SH-SY5Y (cell line): ENCODE measurements at regions not wholly inside any gene's neighbourhood (a gene's known extent, or its start where the extent isn't known, plus 50 kb on each side); places are given as distances from the start of the nearest gene placed in this dataset.

Experiments used
- GATA2 ChIP-seq: IDR thresholded peaks from 2 replicates; pipeline ENCODE4 v1.6.1; 2011; ENCODE audit warnings: mild to moderate bottlenecking, low read depth, low read length
- GATA3 ChIP-seq: IDR thresholded peaks from 2 replicates; pipeline ENCODE4 v1.6.1; 2011; ENCODE audit warnings: low read depth, mild to moderate bottlenecking, low read length, moderate library complexity

DNA sequence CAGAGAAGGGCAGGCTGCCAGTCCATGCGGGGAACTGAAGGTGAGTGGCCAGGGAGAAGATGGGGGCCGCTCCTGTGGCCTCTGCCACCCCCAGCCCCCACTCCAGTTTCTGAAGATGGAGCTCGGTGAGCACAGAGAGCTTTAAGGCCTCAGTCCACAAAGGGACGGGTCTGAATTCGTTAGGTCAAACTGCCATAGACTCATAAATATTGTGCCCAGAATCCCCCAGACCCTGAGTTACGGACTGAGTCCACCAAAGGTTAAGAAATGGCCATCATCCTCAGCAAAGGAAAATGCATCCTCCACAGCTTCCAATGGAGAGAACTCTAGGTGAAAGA is 344.2 kb downstream of the BUD13 start:
- TF ChIP-seq GATA2: no peak
- no peak for TF ChIP-seq GATA3
